ENCODE measurements at regions not wholly inside any gene's neighbourhood (a gene's known extent, or its start where the extent isn't known, plus 50 kb on each side); places are given as distances from the start of the nearest gene placed in this dataset.
"Not testable (repeated sequence)": the region's sequence is repeated elsewhere in the genome, so short reads cannot be mapped to it uniquely, and the experiment has no call there.

DNA sequence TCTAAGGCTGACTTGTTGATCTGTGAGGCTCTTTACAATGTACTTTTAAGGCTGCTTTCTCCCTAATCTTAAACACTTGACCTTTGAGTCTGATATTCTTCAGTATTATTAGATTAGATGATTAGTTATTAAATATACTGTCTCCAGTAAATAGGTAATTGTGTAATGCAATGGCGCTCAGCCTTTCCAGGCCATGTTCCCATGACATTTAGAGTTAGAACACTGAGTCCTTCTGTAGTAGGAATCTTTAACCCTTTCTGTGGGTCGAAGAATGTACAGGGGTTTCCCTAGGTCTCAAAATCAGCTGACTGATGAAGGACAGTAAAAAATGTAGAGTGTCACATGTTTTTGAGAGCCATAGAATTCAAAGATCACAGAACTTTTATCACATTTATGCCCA is 104.4 kb downstream of the LMO4 start:
- H3K9me3 ChIP-seq, H3K36me3 ChIP-seq, H3K4me3 ChIP-seq, H3K27me3 ChIP-seq, DNase-seq: not testable (repeated sequence)

DNA sequence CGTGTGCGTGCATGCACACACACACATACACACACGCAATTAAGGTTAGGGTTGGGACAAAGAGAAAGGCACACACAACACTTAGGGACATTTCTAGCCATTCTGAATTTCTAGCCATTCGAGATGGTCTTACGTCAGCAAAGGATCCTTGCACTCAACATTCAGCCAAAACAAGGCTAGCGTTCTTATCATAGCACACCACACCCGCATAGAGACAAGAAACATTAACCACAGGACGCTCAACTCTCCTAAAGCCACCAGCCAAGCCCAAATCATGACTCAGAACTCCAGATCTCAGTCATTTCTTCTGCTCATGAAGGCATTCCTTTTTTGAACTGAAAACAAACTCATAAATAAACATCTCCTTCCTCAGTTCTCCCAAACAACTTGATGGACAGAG is 106.8 kb downstream of the LMO4 start:
- Histone ChIP-seq H3K4me3 (no peak overlapping the region), H3K36me3 (no peaks in the 10 kb centered on the region), H3K27me3 (no peaks in the 10 kb centered on the region), H3K9me3 (no peaks in the 10 kb centered on the region)
- DNase-seq, result no peak

DNA sequence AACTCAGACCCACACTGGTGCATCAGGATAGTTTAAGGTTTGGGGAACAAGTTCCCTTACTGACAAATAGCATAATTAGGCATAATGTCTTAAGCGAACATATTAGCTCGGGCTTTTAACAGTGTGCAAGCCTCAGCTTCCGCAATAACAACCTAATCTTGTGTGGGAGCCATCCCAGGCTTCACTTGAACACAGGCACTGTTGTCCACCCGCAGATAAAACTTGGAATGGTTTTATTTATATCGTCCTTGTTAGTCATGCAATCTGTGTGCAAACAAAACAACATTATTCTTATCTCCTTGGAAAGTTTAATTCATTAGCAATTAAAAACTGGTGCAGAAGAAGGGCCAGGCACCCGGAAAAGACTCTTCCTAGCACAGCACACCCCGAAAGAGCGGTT is 107.4 kb downstream of the LMO4 start:
- DNase-seq, H3K36me3 ChIP-seq, H3K27me3 ChIP-seq, H3K4me3 ChIP-seq, H3K9me3 ChIP-seq: not testable (repeated sequence)

DNA sequence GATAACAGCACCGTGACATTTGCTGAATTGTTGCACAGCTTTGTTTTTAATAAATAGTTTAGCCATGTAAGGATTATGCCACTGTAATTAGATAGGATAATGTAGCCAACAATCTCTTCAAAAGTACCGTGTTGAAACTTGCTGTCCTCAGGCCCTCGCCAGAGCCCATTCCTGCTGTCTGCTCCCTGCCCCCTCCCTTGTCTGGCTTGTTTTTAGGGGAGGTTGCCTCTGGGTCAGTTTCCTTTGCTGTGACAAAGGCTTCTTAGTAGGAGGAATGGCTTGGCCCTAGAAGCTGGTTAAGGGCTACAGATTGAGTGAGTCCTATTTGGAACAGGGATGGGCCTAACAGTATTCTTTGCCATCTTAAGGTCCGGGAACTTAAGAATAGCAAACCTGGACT is 107.9 kb downstream of the LMO4 start:
- no peak for DNase-seq
- Histone ChIP-seq H3K4me3 (no peak overlapping the region), H3K36me3 (no peaks in the 10 kb centered on the region), H3K9me3 (no peaks in the 10 kb centered on the region), H3K27me3 (no peaks in the 10 kb centered on the region)

DNA sequence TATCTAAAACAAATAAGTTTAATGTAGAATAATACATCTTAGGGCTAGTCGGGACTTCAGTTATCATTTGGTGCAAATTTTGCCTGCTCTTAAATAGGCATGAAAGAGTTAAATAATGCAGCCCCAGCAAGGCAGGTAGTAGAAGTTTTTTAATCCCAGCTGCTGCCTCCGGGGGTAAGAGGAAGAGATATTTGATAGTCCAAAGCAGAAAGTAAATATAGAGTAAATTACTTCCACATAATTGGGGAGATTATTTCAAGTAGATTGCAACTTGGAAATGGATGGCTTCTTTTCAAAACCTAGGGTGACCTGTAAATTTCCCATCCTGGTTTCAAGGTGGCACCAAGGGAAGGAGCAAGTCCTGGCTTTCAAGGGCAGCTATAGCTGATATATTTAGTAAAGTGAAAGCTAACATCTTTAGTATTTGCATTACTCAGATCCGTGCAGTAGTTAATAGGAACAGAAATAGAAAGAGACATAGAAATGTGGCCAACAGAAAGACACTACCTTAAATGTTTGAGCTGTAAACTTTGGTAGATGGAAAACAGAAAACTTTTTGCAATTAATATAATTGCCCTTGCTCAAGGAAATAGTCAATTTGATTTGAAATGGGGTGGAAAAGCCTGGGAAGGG is 109.1 kb downstream of the LMO4 start:
- Histone ChIP-seq H3K9me3 (no peaks in the 10 kb centered on the region), H3K4me3 (no peak overlapping the region), H3K27me3 (no peaks in the 10 kb centered on the region), H3K36me3 (no peaks in the 10 kb centered on the region)
- no peak for DNase-seq

DNA sequence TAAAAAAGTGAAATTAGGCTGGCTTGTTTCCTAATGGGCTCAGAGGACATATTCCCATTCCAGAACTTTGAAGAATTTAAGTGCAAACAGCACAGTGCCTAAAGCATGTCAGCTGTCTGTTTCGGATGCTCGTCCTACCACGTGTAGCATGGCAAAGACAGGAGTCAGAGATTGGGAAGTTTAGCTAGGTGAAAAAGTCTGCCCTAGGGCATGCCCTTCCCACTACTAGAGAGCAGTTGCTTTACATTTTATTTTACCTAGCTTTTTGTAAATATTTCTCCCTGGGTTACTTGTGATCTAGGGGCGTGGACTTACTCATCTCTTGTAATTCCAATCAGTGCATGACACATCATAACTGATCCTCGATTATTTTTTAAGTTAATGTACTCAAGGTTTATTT is 111.1 kb downstream of the LMO4 start:
- H3K9me3 ChIP-seq, result no peaks in the 10 kb centered on the region
- no peaks in the 10 kb centered on the region for H3K36me3 ChIP-seq
- no peak for DNase-seq
- no peaks in the 10 kb centered on the region for H3K27me3 ChIP-seq
- no peak overlapping the region for H3K4me3 ChIP-seq

DNA sequence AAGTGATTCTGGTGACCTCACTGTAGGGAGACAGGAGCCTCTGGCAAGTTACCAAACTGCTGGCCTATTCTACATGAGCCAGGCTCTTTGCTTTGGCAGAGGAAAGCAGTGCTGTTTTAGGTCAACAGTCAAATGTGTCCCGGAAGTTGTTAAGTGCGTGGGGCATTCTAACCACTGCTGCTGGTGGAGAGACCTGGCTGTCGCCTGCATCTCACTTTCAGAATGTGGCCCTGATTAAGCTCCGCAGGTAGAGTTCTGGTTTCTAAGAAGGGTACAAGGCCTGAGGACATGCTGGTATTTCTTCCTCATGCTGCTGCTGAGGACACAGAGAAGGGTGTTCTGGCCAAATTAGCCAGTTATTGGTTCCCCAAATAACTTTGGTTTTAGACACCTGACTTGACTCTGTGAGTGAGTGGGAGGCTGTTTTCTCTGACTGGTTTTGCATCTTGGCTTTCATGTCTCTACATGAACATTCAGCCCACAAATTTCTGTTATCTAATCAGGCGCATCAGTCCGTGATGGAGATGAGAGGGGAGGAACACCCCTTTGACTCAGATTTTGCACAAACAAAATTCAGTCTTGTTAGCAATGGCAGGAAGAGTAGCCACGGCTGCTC is 120.8 kb downstream of the LMO4 start:
- Histone ChIP-seq H3K9me3 (no peaks in the 10 kb centered on the region), H3K27me3 (no peaks in the 10 kb centered on the region), H3K4me3 (no peak overlapping the region), H3K36me3 (no peaks in the 10 kb centered on the region)
- DNase-seq, result peak; percentile 5

DNA sequence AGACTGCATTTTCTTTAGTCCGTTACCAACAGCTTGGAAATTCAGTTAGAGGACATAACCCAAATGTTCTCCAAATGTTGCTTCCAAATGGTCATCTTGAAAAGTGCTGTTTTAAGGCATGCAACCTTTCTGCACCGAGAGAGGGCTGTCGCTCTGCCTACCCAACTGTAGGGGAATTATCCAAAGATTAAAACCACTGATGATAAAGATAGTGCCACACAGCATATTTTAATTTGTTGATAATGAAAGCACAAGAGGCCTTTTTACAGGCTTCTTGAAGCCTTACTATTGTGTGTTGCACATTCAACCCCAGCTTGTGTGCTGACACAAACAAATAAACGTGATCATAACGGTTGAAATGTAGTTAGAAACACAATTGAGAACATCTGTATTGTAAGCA is 121.5 kb downstream of the LMO4 start:
- H3K9me3 ChIP-seq, result no peaks in the 10 kb centered on the region
- DNase-seq, result no peak

DNA sequence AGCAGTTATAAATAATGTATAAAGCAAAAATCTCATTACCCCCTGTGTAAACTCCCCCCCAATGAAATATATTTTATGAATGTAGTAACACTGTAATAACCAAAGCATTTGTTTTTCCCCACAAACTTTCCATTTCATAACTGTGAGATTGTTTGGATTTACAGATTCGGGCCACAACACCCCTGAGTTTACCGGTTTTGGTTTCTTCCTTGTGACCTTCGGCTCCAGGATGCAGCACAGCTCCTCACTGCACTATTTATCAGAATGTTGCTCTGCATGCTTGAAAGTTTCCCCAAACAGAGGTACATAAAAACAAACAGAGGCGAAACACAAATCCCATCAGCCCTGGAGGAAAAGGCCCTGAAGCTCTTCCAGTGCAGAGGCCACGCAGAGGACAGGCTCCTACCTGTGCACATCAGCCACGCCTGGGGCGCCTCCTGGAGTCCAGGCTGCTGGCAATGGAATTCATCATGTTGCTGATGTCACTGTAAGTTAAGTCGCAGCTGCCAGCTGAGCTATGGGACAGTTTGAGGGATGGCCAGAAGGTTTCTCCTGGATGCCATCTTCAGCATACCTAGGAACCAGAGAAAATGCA is 122.0 kb downstream of the LMO4 start:
- Histone ChIP-seq H3K9me3 (no peaks in the 10 kb centered on the region), H3K36me3 (no peaks in the 10 kb centered on the region), H3K27me3 (no peaks in the 10 kb centered on the region), H3K4me3 (no peak overlapping the region)
- no peak for DNase-seq

More for the DNA sequence above, 121.5 kb downstream of the LMO4 start:
- Histone ChIP-seq H3K36me3 (no peaks in the 10 kb centered on the region), H3K27me3 (no peaks in the 10 kb centered on the region), H3K4me3 (no peak overlapping the region)

DNA sequence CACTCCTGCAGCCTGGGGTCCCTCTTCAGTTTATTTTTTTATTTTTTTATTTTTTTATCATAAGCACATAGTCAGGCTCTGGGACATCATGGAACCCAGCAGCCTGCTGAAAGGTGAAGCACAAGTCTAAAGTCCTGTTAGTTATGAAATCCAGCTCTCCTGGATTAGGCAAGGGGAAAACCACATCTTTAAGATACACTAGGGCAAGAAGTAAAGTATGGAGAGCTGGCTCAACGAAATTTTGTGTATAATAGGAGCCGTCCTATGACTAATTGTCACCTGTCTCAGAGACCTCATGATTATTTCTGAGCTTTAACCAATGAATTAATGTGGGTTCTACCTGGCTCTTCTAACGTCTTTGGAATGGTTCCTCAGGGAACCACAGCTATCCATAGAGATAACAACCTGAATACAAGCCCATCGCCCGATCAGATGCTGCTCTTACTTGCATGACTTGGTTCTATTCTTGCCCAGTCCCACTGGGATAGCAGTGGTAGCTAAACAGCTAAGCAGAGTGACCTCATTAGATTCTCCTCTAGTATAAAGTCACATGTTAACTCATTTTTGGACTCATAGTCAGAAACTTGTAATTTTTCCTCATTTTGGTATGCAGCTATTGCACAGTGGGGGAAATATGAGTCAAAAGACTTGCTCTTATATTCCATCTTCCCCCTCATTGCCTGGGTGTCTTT is 122.7 kb downstream of the LMO4 start:
- Histone ChIP-seq H3K27me3 (no peaks in the 10 kb centered on the region), H3K9me3 (no peaks in the 10 kb centered on the region), H3K4me3 (no peak overlapping the region), H3K36me3 (no peaks in the 10 kb centered on the region)
- DNase-seq, result no peak

DNA sequence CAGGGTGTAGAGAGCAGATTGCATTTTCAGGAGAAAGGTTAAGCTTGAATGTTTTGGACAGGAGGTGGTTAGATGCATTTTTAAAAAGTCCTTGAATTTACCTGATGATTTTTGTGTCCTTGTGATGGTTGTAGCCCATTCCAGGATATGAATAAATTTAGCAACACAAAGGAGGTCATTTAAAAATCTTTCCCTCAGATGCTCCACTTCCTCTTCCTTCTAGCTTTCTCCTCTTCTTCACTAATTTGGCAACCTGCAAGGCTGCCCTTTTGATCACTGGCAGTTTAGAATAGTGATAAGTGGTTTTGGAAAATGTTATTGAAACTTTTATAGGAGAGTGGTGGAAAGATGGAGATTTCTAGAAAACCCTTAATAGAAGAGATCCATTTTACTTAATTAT is 124.0 kb downstream of the LMO4 start:
- H3K27me3 ChIP-seq, result no peaks in the 10 kb centered on the region
- DNase-seq, result no peak
- no peaks in the 10 kb centered on the region for H3K9me3 ChIP-seq

DNA sequence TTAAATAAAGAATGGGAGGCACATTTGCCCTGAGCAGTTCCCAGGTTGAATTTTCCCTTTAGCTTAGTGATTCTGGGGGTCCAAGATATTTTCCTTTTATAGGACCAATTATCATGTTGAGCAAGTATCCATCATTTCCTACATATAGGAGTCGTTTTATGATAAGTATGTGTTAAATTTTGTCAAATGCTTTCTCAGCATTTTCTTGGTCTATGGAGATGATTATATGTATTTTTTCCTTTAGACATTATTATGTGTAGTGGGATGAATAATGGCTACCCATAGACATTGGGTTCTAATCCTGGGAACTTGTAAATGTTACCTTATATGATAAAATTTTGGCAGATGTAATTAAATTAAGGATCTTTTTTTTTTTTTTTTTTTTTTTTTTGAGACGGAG is 128.7 kb downstream of the LMO4 start:
- Histone ChIP-seq H3K27me3 (no peaks in the 10 kb centered on the region), H3K4me3 (no peak overlapping the region)
- DNase-seq, result no peak

More for the DNA sequence above, 124.0 kb downstream of the LMO4 start:
- H3K4me3 ChIP-seq, result no peak overlapping the region
- H3K36me3 ChIP-seq, result no peaks in the 10 kb centered on the region

DNA sequence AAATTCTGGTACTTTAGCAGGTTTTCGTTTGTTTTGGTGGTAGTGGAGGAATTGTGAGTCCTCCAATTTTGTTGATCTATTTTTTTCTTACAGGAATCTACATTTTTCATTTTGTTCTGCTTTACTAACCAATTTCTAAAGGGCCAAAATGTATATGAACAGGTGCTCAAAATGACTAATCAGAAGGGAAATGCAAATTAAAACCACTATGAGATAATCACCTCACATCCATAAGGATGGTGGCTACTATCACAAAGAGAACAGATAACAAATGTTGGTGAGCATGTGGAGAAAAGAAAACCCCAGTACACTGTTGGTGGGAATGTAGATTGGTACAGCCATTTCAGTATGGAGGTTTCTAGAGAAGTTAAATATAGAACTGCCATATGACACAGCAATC is 134.2 kb downstream of the LMO4 start:
- no peak for DNase-seq
- no peaks in the 10 kb centered on the region for H3K9me3 ChIP-seq
- H3K4me3 ChIP-seq, result no peak overlapping the region
- no peaks in the 10 kb centered on the region for H3K36me3 ChIP-seq
- no peaks in the 10 kb centered on the region for H3K27me3 ChIP-seq

More for the DNA sequence above, 128.7 kb downstream of the LMO4 start:
- no peaks in the 10 kb centered on the region for H3K36me3 ChIP-seq
- H3K9me3 ChIP-seq, result no peaks in the 10 kb centered on the region

DNA sequence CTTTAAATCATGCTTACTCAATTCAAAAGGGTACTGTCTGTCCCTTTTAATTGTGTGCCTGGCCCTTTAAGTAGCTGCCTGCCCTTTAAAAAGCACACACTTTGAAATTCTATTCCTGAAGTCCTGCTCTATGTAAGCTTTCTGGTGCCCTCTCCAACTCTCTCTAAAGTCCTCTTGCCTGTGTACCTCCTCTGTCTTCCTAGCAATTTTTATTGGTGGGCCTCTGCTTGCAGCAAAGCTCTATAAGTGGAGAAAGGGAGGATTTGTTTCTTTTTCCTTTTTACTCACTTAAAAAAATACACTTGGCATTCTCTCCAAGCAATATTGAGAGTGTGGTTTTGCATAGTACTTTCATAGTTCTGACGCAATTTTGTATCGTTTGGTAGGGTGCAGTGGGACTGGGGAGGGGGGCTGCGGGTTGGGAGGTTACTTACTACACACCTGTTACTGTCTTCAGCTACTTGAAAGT is 135.4 kb downstream of the LMO4 start:
- Histone ChIP-seq H3K4me3 (no peak overlapping the region), H3K9me3 (no peaks in the 10 kb centered on the region), H3K36me3 (no peaks in the 10 kb centered on the region), H3K27me3 (no peaks in the 10 kb centered on the region)
- DNase-seq, result no peak

DNA sequence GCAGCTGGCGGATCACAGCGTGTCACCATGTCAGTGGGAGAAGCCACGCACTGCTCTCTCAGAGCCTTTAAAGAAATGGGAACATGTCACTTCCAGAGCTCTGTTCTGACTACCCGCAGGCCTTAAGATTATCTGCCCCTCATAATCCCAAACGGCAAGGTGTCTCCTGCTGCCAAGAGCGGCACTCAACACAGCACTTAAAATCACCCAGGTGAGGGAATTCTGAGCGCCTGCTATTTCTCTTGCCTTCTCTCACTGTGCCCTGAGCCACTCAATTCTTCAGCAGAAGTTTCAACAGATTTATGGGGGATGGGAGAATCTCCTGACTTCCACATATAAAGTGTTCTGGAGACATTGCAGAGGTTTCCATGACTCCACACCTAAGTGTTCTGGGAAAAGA is 137.9 kb downstream of the LMO4 start:
- no peaks in the 10 kb centered on the region for H3K36me3 ChIP-seq
- no peaks in the 10 kb centered on the region for H3K9me3 ChIP-seq
- H3K27me3 ChIP-seq, result no peaks in the 10 kb centered on the region
- no peak overlapping the region for H3K4me3 ChIP-seq
- no peak for DNase-seq

DNA sequence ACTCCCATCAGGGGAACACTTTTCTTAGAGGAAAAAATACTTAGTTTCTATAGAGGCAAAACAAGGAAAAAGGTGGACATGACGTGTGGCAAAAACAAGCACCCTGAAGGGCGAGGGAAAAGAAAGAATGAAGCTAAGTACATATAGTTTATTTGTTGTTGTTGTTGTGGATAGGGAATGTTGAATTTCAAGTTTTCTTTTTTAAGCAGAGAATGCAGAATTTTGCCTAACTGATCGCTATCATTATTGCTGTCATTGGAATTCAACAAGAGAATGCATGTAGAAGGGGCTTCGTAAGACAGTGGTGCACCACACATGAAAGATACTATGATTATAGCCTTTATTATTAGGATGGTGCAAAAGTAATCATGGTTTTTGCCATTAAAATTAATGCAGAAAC is 144.0 kb downstream of the LMO4 start:
- DNase-seq, result no peak
- no peaks in the 10 kb centered on the region for H3K27me3 ChIP-seq
- H3K9me3 ChIP-seq, result no peaks in the 10 kb centered on the region

DNA sequence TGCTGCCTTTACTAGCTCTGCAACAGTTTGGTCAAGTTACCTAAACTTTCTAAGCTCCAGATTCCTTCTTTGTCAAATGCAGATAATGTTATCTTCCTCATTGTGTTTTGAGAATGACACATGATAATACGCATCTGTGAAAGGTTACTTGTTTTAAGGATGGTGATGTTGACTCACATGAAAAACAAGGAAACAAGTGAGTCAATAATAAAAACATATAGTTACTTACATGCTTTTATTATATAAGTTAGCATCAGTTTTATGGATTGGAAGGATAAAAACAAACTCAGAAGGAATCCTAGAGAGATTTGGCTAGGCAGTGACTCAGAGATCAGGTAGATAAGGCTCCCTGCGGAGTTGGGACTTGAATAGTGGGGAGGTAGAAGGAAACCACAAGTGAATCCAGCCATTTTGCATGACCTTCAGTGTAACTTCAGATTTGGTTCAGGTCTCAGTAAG is 144.6 kb downstream of the LMO4 start:
- no peak overlapping the region for H3K4me3 ChIP-seq
- no peak for DNase-seq
- H3K9me3 ChIP-seq, result no peaks in the 10 kb centered on the region
- H3K27me3 ChIP-seq, result no peaks in the 10 kb centered on the region
- H3K36me3 ChIP-seq, result no peaks in the 10 kb centered on the region

More for the DNA sequence above, 144.0 kb downstream of the LMO4 start:
- Histone ChIP-seq H3K36me3 (no peaks in the 10 kb centered on the region), H3K4me3 (no peak overlapping the region)
